Smooth muscle cell (in vitro differentiated cells): ENCODE measurements at regions not wholly inside any gene's neighbourhood (a gene's known extent, or its start where the extent isn't known, plus 50 kb on each side); places are given as distances from the start of the nearest gene placed in this dataset.

ENCODE experiments used
- DNase-seq: peaks from one replicate; lab custom pipeline; 2025; ENCODE audit not compliant: unreplicated experiment; lab: John Stamatoyannopoulos, UW
- H2AFZ ChIP-seq: fragments of 200-600 bp; sonication (generic); 2 replicates; pipeline ENCODE4 v1.6.0; 2016; ENCODE audit warnings: antibody characterized with exemption, low read depth, mild to moderate bottlenecking
- H3F3A ChIP-seq: fragments of 200-600 bp; sonication (generic); 2 replicates; pipeline ENCODE4 v1.6.0; 2017; ENCODE audit warnings: antibody characterized with exemption, low read depth
- H3K27ac ChIP-seq: fragments of 200-600 bp; sonication (generic); 2 replicates; pipeline ENCODE4 v1.5.1; 2016; ENCODE audit warnings: low read depth, mild to moderate bottlenecking
- H3K27me3 ChIP-seq: fragments of 200-600 bp; sonication (generic); 2 replicates; pipeline ENCODE4 v1.6.1; 2016; ENCODE audit warnings: low read depth, mild to moderate bottlenecking
- H3K36me3 ChIP-seq: fragments of 200-600 bp; sonication (generic); 2 replicates; pipeline ENCODE4 v1.5.1; 2016; ENCODE audit warnings: low read depth
- H3K4me1 ChIP-seq: fragments of 200-600 bp; sonication (generic); 2 replicates; pipeline ENCODE4 v1.5.1; 2016; ENCODE audit warnings: low read depth
- H3K4me2 ChIP-seq: fragments of 200-600 bp; sonication (generic); 2 replicates; pipeline ENCODE4 v1.6.0; 2016; ENCODE audit warnings: mild to moderate bottlenecking
- H3K4me3 ChIP-seq: fragments of 200-600 bp; sonication (generic); 2 replicates; pipeline ENCODE4 v1.5.1; 2016; ENCODE audit warnings: mild to moderate bottlenecking
- H3K79me2 ChIP-seq: fragments of 200-600 bp; sonication (generic); 2 replicates; pipeline ENCODE4 v1.6.0; 2016; ENCODE audit warnings: low read depth, mild to moderate bottlenecking
- H3K9ac ChIP-seq: fragments of 200-600 bp; sonication (generic); 2 replicates; pipeline ENCODE4 v1.6.0; 2016; ENCODE audit warnings: low read depth
- H3K9me3 ChIP-seq: fragments of 200-600 bp; sonication (generic); replicated peaks from 2 replicates; pipeline ENCODE4 v1.5.1; 2016; ENCODE audit warnings: low read depth
- H4K20me1 ChIP-seq: fragments of 200-600 bp; sonication (generic); 2 replicates; pipeline ENCODE4 v1.6.0; 2016; ENCODE audit warnings: low read depth
- WGBS: methylation state at CpG from one replicate; pipeline ENCODE4 v1.1.7; 2016; ENCODE audit warnings: low lambda C conversion rate; 5-methylcytosine and 5-hydroxymethylcytosine counted together
- TF ChIP-seq, protein P1 (sequence below): fragments of 200-600 bp; sonication (generic); IDR thresholded peaks from 2 replicates; pipeline ENCODE4 v1.5.1; 2017; ENCODE audit warnings: borderline replicate concordance, mild to moderate bottlenecking, antibody characterized with exemption; ENCODE audit not compliant: insufficient read depth, poor library complexity, severe bottlenecking

GRCh38 chr2:181125359-181125758 is 145.0 kb downstream of the UBE2E3 start:
- H4K20me1 ChIP-seq: no peaks in the 10 kb centered on the region
- no peak overlapping the region for H3K4me3 ChIP-seq
- H2AFZ ChIP-seq: no peak overlapping the region
- H3K27ac ChIP-seq: no peak overlapping the region
- no peaks in the 10 kb centered on the region for H3K36me3 ChIP-seq
- no peak for DNase-seq
- no peaks in the 10 kb centered on the region for H3K79me2 ChIP-seq
- no peaks in the 10 kb centered on the region for H3K9me3 ChIP-seq
- no peaks in the 10 kb centered on the region for H3F3A ChIP-seq
- no peak overlapping the region for H3K9ac ChIP-seq
- H3K27me3 ChIP-seq: no peaks in the 10 kb centered on the region
- H3K4me2 ChIP-seq: no peak overlapping the region
- H3K4me1 ChIP-seq: no peaks in the 10 kb centered on the region
- TF ChIP-seq, protein P1, sequence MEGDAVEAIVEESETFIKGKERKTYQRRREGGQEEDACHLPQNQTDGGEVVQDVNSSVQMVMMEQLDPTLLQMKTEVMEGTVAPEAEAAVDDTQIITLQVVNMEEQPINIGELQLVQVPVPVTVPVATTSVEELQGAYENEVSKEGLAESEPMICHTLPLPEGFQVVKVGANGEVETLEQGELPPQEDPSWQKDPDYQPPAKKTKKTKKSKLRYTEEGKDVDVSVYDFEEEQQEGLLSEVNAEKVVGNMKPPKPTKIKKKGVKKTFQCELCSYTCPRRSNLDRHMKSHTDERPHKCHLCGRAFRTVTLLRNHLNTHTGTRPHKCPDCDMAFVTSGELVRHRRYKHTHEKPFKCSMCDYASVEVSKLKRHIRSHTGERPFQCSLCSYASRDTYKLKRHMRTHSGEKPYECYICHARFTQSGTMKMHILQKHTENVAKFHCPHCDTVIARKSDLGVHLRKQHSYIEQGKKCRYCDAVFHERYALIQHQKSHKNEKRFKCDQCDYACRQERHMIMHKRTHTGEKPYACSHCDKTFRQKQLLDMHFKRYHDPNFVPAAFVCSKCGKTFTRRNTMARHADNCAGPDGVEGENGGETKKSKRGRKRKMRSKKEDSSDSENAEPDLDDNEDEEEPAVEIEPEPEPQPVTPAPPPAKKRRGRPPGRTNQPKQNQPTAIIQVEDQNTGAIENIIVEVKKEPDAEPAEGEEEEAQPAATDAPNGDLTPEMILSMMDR: no peak
- WGBS: 82% methylated on average over 2 of the region's 2 CpGs

DNA sequence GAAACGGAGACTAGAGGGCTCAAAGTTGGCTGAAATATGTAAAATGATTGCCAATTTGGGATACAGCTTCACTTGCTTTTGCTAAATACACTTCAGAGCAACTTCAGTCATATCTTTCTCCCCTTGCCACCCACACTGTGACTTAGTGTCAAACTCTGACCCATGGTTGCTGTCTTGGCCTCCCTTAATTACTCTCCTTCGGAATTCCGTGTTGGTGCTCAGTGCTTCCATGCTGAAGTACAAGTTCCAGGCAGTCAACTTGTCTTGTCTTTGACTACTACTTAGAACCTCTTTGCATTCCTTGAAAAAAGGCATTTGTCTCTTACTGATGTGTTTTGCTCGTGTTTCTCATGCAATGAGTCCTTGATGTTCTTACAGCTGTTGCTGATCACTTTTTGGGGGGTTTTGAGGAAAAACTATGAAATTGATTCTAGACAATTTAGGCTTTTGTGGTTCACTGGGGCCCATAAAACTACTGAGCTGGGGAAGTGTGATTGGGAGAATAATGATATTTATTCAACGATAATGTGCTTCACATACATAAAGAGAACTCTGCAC is 146.0 kb downstream of the UBE2E3 start:
- Histone ChIP-seq H2AFZ (no peak overlapping the region), H3K27ac (no peak overlapping the region), H3K9ac (no peak overlapping the region), H3F3A (no peaks in the 10 kb centered on the region), H3K4me3 (no peak overlapping the region), H3K4me2 (no peak overlapping the region), H3K36me3 (no peaks in the 10 kb centered on the region), H3K9me3 (no peaks in the 10 kb centered on the region), H3K4me1 (no peaks in the 10 kb centered on the region), H3K79me2 (no peaks in the 10 kb centered on the region), H4K20me1 (no peaks in the 10 kb centered on the region), H3K27me3 (no peaks in the 10 kb centered on the region)
- 94% methylated on average over 5 of the region's 5 CpGs for WGBS
- no peak for DNase-seq
- TF ChIP-seq, protein P1: no peak

DNA sequence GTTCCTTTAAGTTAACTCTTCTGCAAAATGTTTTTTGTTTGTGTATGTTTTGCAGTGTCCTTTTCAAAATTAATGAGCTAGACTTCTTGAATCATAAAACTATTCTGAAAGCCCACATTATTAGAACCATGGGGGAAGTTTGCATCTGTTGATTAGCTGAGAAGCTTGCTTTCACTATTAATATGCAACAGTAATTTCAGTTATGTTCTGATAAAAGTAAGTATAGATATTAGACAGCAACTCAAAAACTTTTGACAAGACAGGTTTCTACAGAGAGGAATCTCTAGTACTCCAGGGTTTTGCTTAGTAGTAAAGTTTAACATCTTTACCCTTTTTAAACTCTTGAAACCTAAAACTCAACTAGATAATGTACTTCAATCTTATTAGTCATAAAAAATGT is 147.8 kb downstream of the UBE2E3 start:
- H3K4me1 ChIP-seq: no peaks in the 10 kb centered on the region
- H3K4me2 ChIP-seq: no peak overlapping the region
- no peak overlapping the region for H3K9ac ChIP-seq
- no peak overlapping the region for H2AFZ ChIP-seq
- no peaks in the 10 kb centered on the region for H3F3A ChIP-seq
- H3K79me2 ChIP-seq: no peaks in the 10 kb centered on the region
- no peak overlapping the region for H3K4me3 ChIP-seq
- H3K9me3 ChIP-seq: no peaks in the 10 kb centered on the region
- TF ChIP-seq, protein P1: no peak
- no peaks in the 10 kb centered on the region for H3K36me3 ChIP-seq
- no peak overlapping the region for H3K27ac ChIP-seq
- no peaks in the 10 kb centered on the region for H3K27me3 ChIP-seq
- no peak for DNase-seq
- H4K20me1 ChIP-seq: no peaks in the 10 kb centered on the region

DNA sequence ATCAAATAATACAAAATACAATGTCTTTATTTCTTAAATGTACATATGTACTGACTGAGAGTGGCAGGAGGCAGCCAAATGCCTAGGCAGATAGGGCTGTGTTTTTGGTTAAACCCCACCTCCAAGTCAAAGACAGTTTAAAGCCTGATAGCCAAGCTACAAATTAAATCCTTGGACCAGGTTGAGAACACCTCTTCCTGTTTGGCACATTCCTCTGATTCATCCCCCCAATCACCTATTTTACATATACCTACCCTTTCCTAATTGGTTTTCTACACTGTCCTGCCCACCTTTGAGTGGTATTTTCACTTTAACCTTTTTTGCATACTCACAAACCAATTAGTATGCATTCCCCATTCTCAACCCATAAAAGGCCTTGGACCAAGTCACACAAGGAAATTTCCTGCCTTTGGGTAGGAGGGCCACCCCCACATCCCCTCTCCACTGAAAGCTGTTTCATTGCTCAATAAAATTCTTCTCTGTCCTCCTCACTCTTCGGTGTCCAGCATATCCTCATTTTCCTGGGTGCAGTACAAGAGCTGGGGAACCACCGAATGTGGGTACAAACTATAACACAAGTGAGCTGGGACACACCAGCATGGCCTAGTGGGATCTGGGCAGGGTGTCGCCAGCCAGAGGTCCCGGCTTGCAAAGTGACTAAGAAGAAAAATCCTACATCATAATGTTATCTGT is 149.1 kb downstream of the UBE2E3 start:
- H3K79me2 ChIP-seq: no peaks in the 10 kb centered on the region
- no peaks in the 10 kb centered on the region for H3K9me3 ChIP-seq
- H3K9ac ChIP-seq: no peak overlapping the region
- WGBS: 96% methylated on average over 4 of the region's 4 CpGs
- no peaks in the 10 kb centered on the region for H4K20me1 ChIP-seq
- H3K4me3 ChIP-seq: no peak overlapping the region
- no peaks in the 10 kb centered on the region for H3K36me3 ChIP-seq
- no peak overlapping the region for H2AFZ ChIP-seq
- H3K27ac ChIP-seq: no peak overlapping the region
- no peak overlapping the region for H3K4me2 ChIP-seq
- DNase-seq: no peak
- no peaks in the 10 kb centered on the region for H3K27me3 ChIP-seq
- H3F3A ChIP-seq: no peaks in the 10 kb centered on the region
- TF ChIP-seq, protein P1: no peak
- H3K4me1 ChIP-seq: no peaks in the 10 kb centered on the region
